Liver (tissue), 8 donors: ENCODE measurements at regions not wholly inside any gene's neighbourhood (a gene's known extent, or its start where the extent isn't known, plus 50 kb on each side); places are given as distances from the start of the nearest gene placed in this dataset.

Experiments used
- DNase-seq: peaks from one replicate; pipeline ENCODE4 v3.0.0-alpha.2; 2017; ENCODE audit warnings: low spot score
- H3K27ac ChIP-seq, 2 donors: one replicate each; pipeline ENCODE4 v1.7.0; 2013; ENCODE audit warnings: inconsistent platforms in 2 of 2, low read length in 2 of 2, control low read depth in 1 of 2, low read depth in 1 of 2, mild to moderate bottlenecking in 1 of 2
- H3K27me3 ChIP-seq, 4 donors: one replicate each; pipeline versions ENCODE4 v1.6.1 to v1.7.0; 2013; ENCODE audit warnings: low read length in 3 of 4, inconsistent platforms in 1 of 4, mild to moderate bottlenecking in 1 of 4, moderate library complexity in 1 of 4; ENCODE audit not compliant: control insufficient read depth in 4 of 4, insufficient read depth in 4 of 4
- H3K36me3 ChIP-seq, 4 donors: one replicate each; pipeline versions ENCODE4 v1.6.1 to v1.7.0; 2013; ENCODE audit warnings: low read length in 3 of 4, mild to moderate bottlenecking in 3 of 4, low read depth in 1 of 4, moderate library complexity in 1 of 4; ENCODE audit not compliant: control insufficient read depth in 4 of 4, insufficient read depth in 3 of 4
- H3K4me1 ChIP-seq, 4 donors: one replicate each; pipeline versions ENCODE4 v1.6.1 to v1.7.0; 2013; ENCODE audit warnings: low read length in 3 of 4, mild to moderate bottlenecking in 3 of 4, moderate library complexity in 1 of 4; ENCODE audit not compliant: control insufficient read depth in 4 of 4, insufficient read depth in 4 of 4
- H3K4me3 ChIP-seq, 3 donors: one replicate each; pipeline versions ENCODE4 v1.6.1 to v1.7.0; 2013; ENCODE audit warnings: low read length in 3 of 3, control low read depth in 1 of 3, low read depth in 1 of 3, mild to moderate bottlenecking in 1 of 3
- H3K9ac ChIP-seq, 2 donors: one replicate each; pipeline ENCODE4 v1.7.0; 2013; ENCODE audit warnings: low read length in 2 of 2, mild to moderate bottlenecking in 2 of 2, moderate library complexity in 2 of 2, control low read depth in 1 of 2, low read depth in 1 of 2
- H3K9me3 ChIP-seq, 4 donors: one replicate each; pipeline versions ENCODE4 v1.6.1 to v1.7.0; 2013; ENCODE audit warnings: low read length in 3 of 4; ENCODE audit not compliant: control insufficient read depth in 4 of 4
- ATF3 ChIP-seq: IDR thresholded peaks from 2 replicates; pipeline ENCODE4 v1.6.1; 2016; ENCODE audit warnings: antibody characterized with exemption
- CTCF ChIP-seq: fragments of 150-350 bp; IDR thresholded peaks from 2 replicates; pipeline ENCODE4 v1.5.1; 2017; ENCODE audit warnings: improper control_type of control experiment, low read depth, low read length; ENCODE audit not compliant: missing input control
- EGR1 ChIP-seq, 2 donors: IDR thresholded peaks; 2 replicates each; pipeline ENCODE4 v1.6.1; 2016 to 2018; ENCODE audit warnings: antibody characterized with exemption in 2 of 2, low read depth in 2 of 2
- FOXA1 ChIP-seq: IDR thresholded peaks from 2 replicates; pipeline ENCODE4 v1.6.1; 2016; ENCODE audit warnings: antibody characterized with exemption
- FOXA2 ChIP-seq: IDR thresholded peaks from 2 replicates; pipeline ENCODE4 v1.6.1; 2016; ENCODE audit warnings: antibody characterized with exemption
- GABPA ChIP-seq, 2 donors: IDR thresholded peaks in 1 of 2; conservative IDR thresholded peaks in 1 of 2; 2 replicates each; pipeline ENCODE4 v1.6.1; 2016; ENCODE audit warnings: antibody characterized with exemption in 2 of 2, mild to moderate bottlenecking in 1 of 2, moderate library complexity in 1 of 2
- HNF4A ChIP-seq, 2 donors: conservative IDR thresholded peaks; 2 replicates each; pipeline ENCODE4 v1.6.1; 2016; ENCODE audit warnings: antibody characterized with exemption in 2 of 2, mild to moderate bottlenecking in 2 of 2
- HNF4G ChIP-seq: IDR thresholded peaks from 2 replicates; pipeline ENCODE4 v1.6.1; 2016; ENCODE audit warnings: antibody characterized with exemption
- JUND ChIP-seq, 2 donors: IDR thresholded peaks; 2 replicates each; pipeline ENCODE4 v1.6.1; 2016; ENCODE audit warnings: antibody characterized with exemption in 2 of 2
- MAX ChIP-seq: IDR thresholded peaks from 2 replicates; pipeline ENCODE4 v1.6.1; 2016; ENCODE audit warnings: antibody characterized with exemption
- NR2F2 ChIP-seq: IDR thresholded peaks from 2 replicates; pipeline ENCODE4 v1.6.1; 2016; ENCODE audit warnings: antibody characterized with exemption
- RAD21 ChIP-seq, 2 donors: IDR thresholded peaks; 2 replicates each; pipeline ENCODE4 v1.6.1; 2016; ENCODE audit warnings: antibody characterized with exemption in 2 of 2, mild to moderate bottlenecking in 2 of 2
- REST ChIP-seq: IDR thresholded peaks from 2 replicates; pipeline ENCODE4 v1.6.1; 2016; ENCODE audit warnings: antibody characterized with exemption, mild to moderate bottlenecking
- RXRA ChIP-seq, 2 donors: IDR thresholded peaks; 2 replicates each; pipeline ENCODE4 v1.6.1; 2017 to 2018; ENCODE audit warnings: antibody characterized with exemption in 2 of 2, mild to moderate bottlenecking in 1 of 2
- SP1 ChIP-seq: IDR thresholded peaks from 2 replicates; pipeline ENCODE4 v1.6.1; 2018; ENCODE audit warnings: antibody characterized with exemption, mild to moderate bottlenecking
- TAF1 ChIP-seq: conservative IDR thresholded peaks from 2 replicates; pipeline ENCODE4 v1.6.1; 2016; ENCODE audit warnings: antibody characterized with exemption, mild to moderate bottlenecking
- YY1 ChIP-seq: IDR thresholded peaks from 2 replicates; pipeline ENCODE4 v1.6.1; 2016; ENCODE audit warnings: antibody characterized with exemption, mild to moderate bottlenecking
- ZBTB33 ChIP-seq: IDR thresholded peaks from 2 replicates; pipeline ENCODE4 v1.6.1; 2016; ENCODE audit warnings: antibody characterized with exemption
- WGBS: extraction: QIAGEN DNeasy Blood & Tissue Kit; methylation state at CpG from one replicate; pipeline ENCODE4 v1.1.7; 2013; 5-methylcytosine and 5-hydroxymethylcytosine counted together
- donor health status: healthy.
- donor health status: healthy.
- donor health status: healthy.
- donor health status: healthy.
- donor health status: healthy.

- no peaks in the 10 kb centered on the region for H3K9me3 ChIP-seq
- H3K27ac ChIP-seq = no peak overlapping the region
- no peak for DNase-seq
- WGBS = 85% methylated on average over 4 of the region's 4 CpGs
- no peaks in the 10 kb centered on the region for H3K27me3 ChIP-seq
- no peak overlapping the region for H3K4me3 ChIP-seq
- H3K36me3 ChIP-seq = no peaks in the 10 kb centered on the region
- TF ChIP-seq GABPA (IDR thresholded peaks at IDR 0.05 in 1 of 2, conservative IDR thresholded peaks at IDR 0.05 in 1 of 2) (no peak), MAX (no peak), HNF4A (conservative IDR thresholded peaks at IDR 0.05) (no peak), ZBTB33 (no peak), FOXA1 (no peak), ATF3 (no peak), RXRA (IDR thresholded peaks at IDR 0.05) (no peak), HNF4G (no peak), EGR1 (IDR thresholded peaks at IDR 0.05; ENCODE audit: low read depth in 2 of 2) (no peak), RAD21 (IDR thresholded peaks at IDR 0.05) (no peak), SP1 (no peak), JUND (IDR thresholded peaks at IDR 0.05) (no peak), CTCF (no peak), FOXA2 (no peak), TAF1 (no peak), NR2F2 (no peak), YY1 (no peak), REST (no peak)
- no peak overlapping the region for H3K9ac ChIP-seq
- no peaks in the 10 kb centered on the region for H3K4me1 ChIP-seq
These were observed 114.3 kb upstream of the SLC24A3 start for GRCh38 chr20:19098117-19098516.
